Neural cell (in vitro differentiated cells): ENCODE measurements at regions not wholly inside any gene's neighbourhood (a gene's known extent, or its start where the extent isn't known, plus 50 kb on each side); places are given as distances from the start of the nearest gene placed in this dataset.

Experiments
- H2AFZ ChIP-seq: fragments of 200-600, 300-800 bp; sonication (generic), shearing (Covaris generic); 2 replicates; pipeline ENCODE4 v1.6.0; 2014; ENCODE audit warnings: low read depth, mild to moderate bottlenecking, antibody characterized with exemption, low read length, moderate library complexity
- H3F3A ChIP-seq: fragments of 200-600 bp; shearing (Covaris generic); 2 replicates; pipeline ENCODE4 v1.6.1; 2016; ENCODE audit warnings: mild to moderate bottlenecking, moderate library complexity, mixed read lengths, antibody characterized with exemption, low read length; ENCODE audit not compliant: insufficient read depth, poor library complexity, severe bottlenecking
- H3K27ac ChIP-seq: fragments of 200-600, 300-800 bp; sonication (generic), shearing (Covaris generic); 2 replicates; pipeline ENCODE4 v1.5.1; 2014; ENCODE audit warnings: mild to moderate bottlenecking, low read length, moderate library complexity
- H3K27me3 ChIP-seq: fragments of 300-800, 200-600 bp; sonication (generic), shearing (Covaris generic); 2 replicates; pipeline ENCODE4 v1.6.0; 2014; ENCODE audit warnings: mild to moderate bottlenecking, low read depth, low read length, moderate library complexity; ENCODE audit not compliant: insufficient read depth
- H3K36me3 ChIP-seq: fragments of 300-800, 200-600 bp; sonication (generic), shearing (Covaris generic); 2 replicates; pipeline ENCODE4 v1.5.1; 2014; ENCODE audit warnings: mild to moderate bottlenecking, antibody characterized with exemption, low read length, moderate library complexity; ENCODE audit not compliant: insufficient read depth
- H3K4me2 ChIP-seq: fragments of 300-800, 200-600 bp; sonication (generic), shearing (Covaris generic); 2 replicates; pipeline ENCODE4 v1.6.0; 2014; ENCODE audit warnings: mild to moderate bottlenecking, low read length
- H3K4me3 ChIP-seq: fragments of 300-800, 200-600 bp; sonication (generic), shearing (Covaris generic); 2 replicates; pipeline ENCODE4 v1.5.1; 2014; ENCODE audit warnings: mild to moderate bottlenecking, low read length, moderate library complexity
- H3K79me2 ChIP-seq: fragments of 200-600 bp; shearing (Covaris generic); replicated peaks from 2 replicates; pipeline ENCODE4 v1.6.0; 2014; ENCODE audit warnings: mild to moderate bottlenecking, low read length, moderate library complexity; ENCODE audit not compliant: insufficient read depth
- H3K9ac ChIP-seq: fragments of 300-800, 200-600 bp; sonication (generic), shearing (Covaris generic); 2 replicates; pipeline ENCODE4 v1.6.1; 2016; ENCODE audit warnings: mild to moderate bottlenecking, low read length, mixed read lengths
- H3K9me2 ChIP-seq: fragments of 200-600 bp; shearing (Covaris generic); 2 replicates; pipeline ENCODE4 v1.6.1; 2016; ENCODE audit warnings: mild to moderate bottlenecking, low read length, mixed read lengths; ENCODE audit not compliant: insufficient read depth
- H3K9me3 ChIP-seq: fragments of 200-600, 300-800 bp; sonication (generic), shearing (Covaris generic); 2 replicates; pipeline ENCODE4 v1.6.1; 2016; ENCODE audit warnings: mild to moderate bottlenecking, mixed run types, low read length, moderate library complexity, mixed read lengths
- H4K20me1 ChIP-seq: fragments of 200-600 bp; shearing (Covaris generic); 2 replicates; pipeline ENCODE4 v1.6.1; 2016; ENCODE audit warnings: mild to moderate bottlenecking, mixed run types; ENCODE audit not compliant: insufficient read depth
- CTCF ChIP-seq: fragments of 450-650 bp; IDR thresholded peaks from 2 replicates; pipeline ENCODE4 v1.5.1; 2014; ENCODE audit warnings: antibody characterized with exemption, mild to moderate bottlenecking, moderate library complexity; ENCODE audit not compliant: poor library complexity, severe bottlenecking
- EP300 ChIP-seq: fragments of 450-650 bp; conservative IDR thresholded peaks from 2 replicates; pipeline ENCODE4 v1.6.1; 2014; ENCODE audit warnings: antibody characterized with exemption, mild to moderate bottlenecking, moderate library complexity; ENCODE audit not compliant: poor library complexity, severe bottlenecking
- EZH2 ChIP-seq: fragments of 200-600, 300-800 bp; shearing (Covaris generic), sonication (generic); IDR thresholded peaks from 2 replicates; pipeline ENCODE4 v1.6.1; 2014; ENCODE audit warnings: antibody characterized with exemption, low read length, borderline replicate concordance, mild to moderate bottlenecking; ENCODE audit not compliant: insufficient read depth, poor library complexity, severe bottlenecking
- MXI1 ChIP-seq: fragments of 450-650 bp; conservative IDR thresholded peaks from 2 replicates; pipeline ENCODE4 v1.6.1; 2014; ENCODE audit warnings: antibody characterized with exemption, mild to moderate bottlenecking; ENCODE audit not compliant: poor library complexity, severe bottlenecking
- POLR2AphosphoS5 ChIP-seq: IDR thresholded peaks from 2 replicates; pipeline ENCODE4 v1.6.1; 2012
- RAD21 ChIP-seq: fragments of 450-650 bp; conservative IDR thresholded peaks from 2 replicates; pipeline ENCODE4 v1.6.1; 2014; ENCODE audit warnings: antibody characterized with exemption, mild to moderate bottlenecking, moderate library complexity
- REST ChIP-seq: IDR thresholded peaks from 2 replicates; pipeline ENCODE4 v1.6.1; 2012; ENCODE audit warnings: borderline replicate concordance
- SMC3 ChIP-seq: fragments of 450-650 bp; conservative IDR thresholded peaks from 2 replicates; pipeline ENCODE4 v1.6.1; 2014; ENCODE audit warnings: antibody characterized with exemption, mild to moderate bottlenecking, moderate library complexity; ENCODE audit not compliant: poor library complexity
- TAF1 ChIP-seq: IDR thresholded peaks from 2 replicates; pipeline ENCODE4 v1.6.1; 2012; ENCODE audit warnings: low read depth

- Histone ChIP-seq H3K9ac (no peak overlapping the region), H3K27me3 (no peaks in the 10 kb centered on the region), H4K20me1 (no peaks in the 10 kb centered on the region), H3K36me3 (no peaks in the 10 kb centered on the region), H3K9me3 (no peaks in the 10 kb centered on the region), H3F3A (no peaks in the 10 kb centered on the region), H3K79me2 (no peaks in the 10 kb centered on the region), H3K4me2 (no peak overlapping the region), H3K9me2 (no peaks in the 10 kb centered on the region), H3K27ac (no peak overlapping the region), H3K4me3 (no peak overlapping the region), H2AFZ (no peak overlapping the region)
- TF ChIP-seq CTCF: no peak
- no peak for TF ChIP-seq POLR2AphosphoS5
- TF ChIP-seq SMC3: no peak
- TF ChIP-seq EZH2: no peak
- no peak for TF ChIP-seq TAF1
- no peak for TF ChIP-seq MXI1
- TF ChIP-seq EP300: no peak
- TF ChIP-seq RAD21: no peak
- TF ChIP-seq REST: no peak
These were observed 470.3 kb upstream of the NCAM2 start for GRCh38 chr21:20527731-20528460.

GRCh38 chr21:20537130-20537529, 461.1 kb upstream of the NCAM2 start:
- Histone ChIP-seq H3K4me3 (no peak overlapping the region), H3K36me3 (no peaks in the 10 kb centered on the region), H3K9me2 (no peaks in the 10 kb centered on the region), H3K9ac (no peak overlapping the region), H3K79me2 (no peaks in the 10 kb centered on the region), H2AFZ (no peak overlapping the region), H3K9me3 (no peaks in the 10 kb centered on the region), H3K27me3 (no peaks in the 10 kb centered on the region), H4K20me1 (no peaks in the 10 kb centered on the region), H3F3A (no peaks in the 10 kb centered on the region), H3K27ac (no peak overlapping the region), H3K4me2 (no peak overlapping the region)
- TF ChIP-seq CTCF: no peak
- TF ChIP-seq REST: no peak
- TF ChIP-seq EZH2: no peak
- TF ChIP-seq POLR2AphosphoS5: no peak
- no peak for TF ChIP-seq SMC3
- TF ChIP-seq RAD21: no peak
- no peak for TF ChIP-seq MXI1
- TF ChIP-seq EP300: no peak
- TF ChIP-seq TAF1: no peak
